CD14-positive monocyte (primary cell): ENCODE measurements at regions not wholly inside any gene's neighbourhood (a gene's known extent, or its start where the extent isn't known, plus 50 kb on each side); places are given as distances from the start of the nearest gene placed in this dataset.

Experiments used
- DNase-seq, 3 donors: peaks; one replicate each; pipeline ENCODE4 v3.0.0-alpha.2; 2011 to 2022
- H2AFZ ChIP-seq: 2 replicates; pipeline ENCODE4 v1.6.0; 2012; ENCODE audit warnings: mild to moderate bottlenecking, low read depth, low read length, inconsistent platforms; ENCODE audit not compliant: insufficient read depth, poor library complexity, severe bottlenecking
- H3K27ac ChIP-seq, 2 donors: 1 replicate in 1 of 2; 2 replicates in 1 of 2; pipeline ENCODE4 v1.5.1; 2012 to 2013; ENCODE audit warnings: low read length in 2 of 2, control low read depth in 1 of 2, inconsistent platforms in 1 of 2, low read depth in 1 of 2, mild to moderate bottlenecking in 1 of 2
- H3K27me3 ChIP-seq, 2 donors: one replicate each; pipeline versions ENCODE4 v1.6.0 to v1.6.1; 2011 to 2013; ENCODE audit warnings: low read length in 2 of 2; ENCODE audit not compliant: control insufficient read depth in 2 of 2, insufficient read depth in 2 of 2
- H3K36me3 ChIP-seq, 2 donors: replicated peaks in 1 of 2; 1 replicate in 1 of 2; 2 replicates in 1 of 2; pipeline versions ENCODE4 v1.5.1 to v1.6.1; 2012 to 2013; ENCODE audit warnings: low read length in 2 of 2, control low read depth in 1 of 2, inconsistent platforms in 1 of 2, mild to moderate bottlenecking in 1 of 2; ENCODE audit not compliant: insufficient read depth in 2 of 2, control insufficient read depth in 1 of 2
- H3K4me1 ChIP-seq, 2 donors: 1 replicate in 1 of 2; 2 replicates in 1 of 2; pipeline versions ENCODE4 v1.5.1 to v1.6.1; 2012 to 2013; ENCODE audit warnings: low read length in 2 of 2, control low read depth in 1 of 2, inconsistent platforms in 1 of 2, mild to moderate bottlenecking in 1 of 2, moderate library complexity in 1 of 2; ENCODE audit not compliant: insufficient read depth in 2 of 2, control insufficient read depth in 1 of 2
- H3K4me2 ChIP-seq: replicated peaks from 2 replicates; pipeline ENCODE3; 2012; ENCODE audit warnings: low read length, moderate library complexity, mild to moderate bottlenecking; ENCODE audit not compliant: poor library complexity, severe bottlenecking; ENCODE audit errors: extremely low read depth
- H3K4me3 ChIP-seq, 3 experiments: fragments of 200-600 bp in 1 of 3; sonication (generic) in 1 of 3; replicated peaks in 1 of 3; 1 replicate in 2 of 3; 2 replicates in 1 of 3; pipeline ENCODE4 v1.5.1; 2011 to 2013; ENCODE audit warnings: low read length in 3 of 3, mild to moderate bottlenecking in 3 of 3, control low read depth in 2 of 3, low read depth in 2 of 3, inconsistent platforms in 1 of 3, moderate library complexity in 1 of 3
- H3K79me2 ChIP-seq: 2 replicates; pipeline ENCODE4 v1.6.0; 2012; ENCODE audit warnings: mild to moderate bottlenecking, control low read depth, inconsistent platforms, low read length, moderate library complexity; ENCODE audit not compliant: insufficient read depth
- H3K9ac ChIP-seq: 2 replicates; pipeline ENCODE4 v1.6.0; 2017; ENCODE audit warnings: low read length, mild to moderate bottlenecking; ENCODE audit not compliant: insufficient read depth, poor library complexity, severe bottlenecking
- H3K9me3 ChIP-seq, 2 donors: replicated peaks in 1 of 2; 1 replicate in 1 of 2; 2 replicates in 1 of 2; pipeline versions ENCODE4 v1.5.1 to v1.6.1; 2012 to 2013; ENCODE audit warnings: low read length in 2 of 2, control low read depth in 1 of 2; ENCODE audit not compliant: control insufficient read depth in 1 of 2, insufficient read depth in 1 of 2
- H4K20me1 ChIP-seq: 2 replicates; pipeline ENCODE4 v1.6.0; 2012; ENCODE audit warnings: mild to moderate bottlenecking, low read length, control low read depth, moderate library complexity; ENCODE audit not compliant: insufficient read depth
- H3K27ac Mint-ChIP-seq, 7 donors: one replicate each; pipeline ENCODE4 v1.8.0; 2020; ENCODE audit warnings: mild to moderate bottlenecking in 7 of 7, mixed read lengths in 7 of 7, moderate library complexity in 6 of 7, inconsistent platforms in 2 of 7
- H3K27me3 Mint-ChIP-seq, 3 donors: one replicate each; pipeline ENCODE4 v1.8.0; 2021 to 2022; ENCODE audit warnings: low read depth in 3 of 3, mild to moderate bottlenecking in 3 of 3, mixed read lengths in 3 of 3, moderate library complexity in 3 of 3, inconsistent platforms in 1 of 3
- H3K36me3 Mint-ChIP-seq, 2 donors: one replicate each; pipeline ENCODE4 v1.8.0; 2020; ENCODE audit warnings: mixed read lengths in 2 of 2, inconsistent platforms in 1 of 2, mild to moderate bottlenecking in 1 of 2
- H3K4me1 Mint-ChIP-seq: one replicate; pipeline ENCODE4 v1.8.0; 2020; ENCODE audit warnings: mild to moderate bottlenecking, mixed read lengths
- H3K4me3 Mint-ChIP-seq, 2 donors: one replicate each; pipeline ENCODE4 v1.8.0; 2020; ENCODE audit warnings: mild to moderate bottlenecking in 2 of 2, mixed read lengths in 2 of 2, moderate library complexity in 1 of 2
- H3K9me3 Mint-ChIP-seq, 7 donors: one replicate each; pipeline ENCODE4 v1.8.0; 2020 to 2022; ENCODE audit warnings: mixed read lengths in 7 of 7, mild to moderate bottlenecking in 6 of 7, moderate library complexity in 6 of 7, inconsistent platforms in 2 of 7
- WGBS: methylation state at CpG from one replicate; pipeline ENCODE4 v1.1.5; 2013; ENCODE audit warnings: missing lambda C conversion rate; ENCODE audit not compliant: insufficient coverage; 5-methylcytosine and 5-hydroxymethylcytosine counted together
- intact Hi-C, 2 donors: fragments of 100-400 bp; cut with micrococcal nuclease; formaldehyde crosslinking; loops; one replicate each; pipeline versions ENCODE4 v1.15.0 to v1.15.1; 2023
- TF ChIP-seq, protein P1 (sequence below): fragments of 200-600 bp; IDR thresholded peaks from one replicate; pipeline ENCODE4 v1.8.0; 2022; ENCODE audit warnings: antibody characterized with exemption, mild to moderate bottlenecking

- no peak for DNase-seq
- intact Hi-C loops = no loop called here
- H4K20me1 ChIP-seq = no peaks in the 10 kb centered on the region
- Mint-ChIP-seq H3K36me3 (no peaks in the 10 kb centered on the region), H3K9me3 (peaks cover 0 to 11% (median 2%) of the 10 kb centered on the region in 7 donors), H3K27me3 (peaks cover 10 to 22% (median 10%) of the 10 kb centered on the region in 3 donors), H3K4me1 (no peaks in the 10 kb centered on the region), H3K4me3 (no peak overlapping the region), H3K27ac (no peak overlapping the region)
- no peak overlapping the region for H3K4me3 ChIP-seq
- H3K4me1 ChIP-seq = no peaks in the 10 kb centered on the region
- no peaks in the 10 kb centered on the region for H3K36me3 ChIP-seq
- no peak overlapping the region for H3K27ac ChIP-seq
- WGBS = 100% methylated on average over 3 of the region's 5 CpGs
- no peaks in the 10 kb centered on the region for H3K27me3 ChIP-seq
- H2AFZ ChIP-seq = no peak overlapping the region
- no peaks in the 10 kb centered on the region for H3K9me3 ChIP-seq
- no peak overlapping the region for H3K9ac ChIP-seq
- H3K4me2 ChIP-seq = no peak overlapping the region
- TF ChIP-seq, protein P1, sequence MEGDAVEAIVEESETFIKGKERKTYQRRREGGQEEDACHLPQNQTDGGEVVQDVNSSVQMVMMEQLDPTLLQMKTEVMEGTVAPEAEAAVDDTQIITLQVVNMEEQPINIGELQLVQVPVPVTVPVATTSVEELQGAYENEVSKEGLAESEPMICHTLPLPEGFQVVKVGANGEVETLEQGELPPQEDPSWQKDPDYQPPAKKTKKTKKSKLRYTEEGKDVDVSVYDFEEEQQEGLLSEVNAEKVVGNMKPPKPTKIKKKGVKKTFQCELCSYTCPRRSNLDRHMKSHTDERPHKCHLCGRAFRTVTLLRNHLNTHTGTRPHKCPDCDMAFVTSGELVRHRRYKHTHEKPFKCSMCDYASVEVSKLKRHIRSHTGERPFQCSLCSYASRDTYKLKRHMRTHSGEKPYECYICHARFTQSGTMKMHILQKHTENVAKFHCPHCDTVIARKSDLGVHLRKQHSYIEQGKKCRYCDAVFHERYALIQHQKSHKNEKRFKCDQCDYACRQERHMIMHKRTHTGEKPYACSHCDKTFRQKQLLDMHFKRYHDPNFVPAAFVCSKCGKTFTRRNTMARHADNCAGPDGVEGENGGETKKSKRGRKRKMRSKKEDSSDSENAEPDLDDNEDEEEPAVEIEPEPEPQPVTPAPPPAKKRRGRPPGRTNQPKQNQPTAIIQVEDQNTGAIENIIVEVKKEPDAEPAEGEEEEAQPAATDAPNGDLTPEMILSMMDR = no peak
- H3K79me2 ChIP-seq = no peaks in the 10 kb centered on the region
These were observed 322.5 kb downstream of the SIPA1L2 start for GRCh38 chr1:232307296-232308017.

DNA sequence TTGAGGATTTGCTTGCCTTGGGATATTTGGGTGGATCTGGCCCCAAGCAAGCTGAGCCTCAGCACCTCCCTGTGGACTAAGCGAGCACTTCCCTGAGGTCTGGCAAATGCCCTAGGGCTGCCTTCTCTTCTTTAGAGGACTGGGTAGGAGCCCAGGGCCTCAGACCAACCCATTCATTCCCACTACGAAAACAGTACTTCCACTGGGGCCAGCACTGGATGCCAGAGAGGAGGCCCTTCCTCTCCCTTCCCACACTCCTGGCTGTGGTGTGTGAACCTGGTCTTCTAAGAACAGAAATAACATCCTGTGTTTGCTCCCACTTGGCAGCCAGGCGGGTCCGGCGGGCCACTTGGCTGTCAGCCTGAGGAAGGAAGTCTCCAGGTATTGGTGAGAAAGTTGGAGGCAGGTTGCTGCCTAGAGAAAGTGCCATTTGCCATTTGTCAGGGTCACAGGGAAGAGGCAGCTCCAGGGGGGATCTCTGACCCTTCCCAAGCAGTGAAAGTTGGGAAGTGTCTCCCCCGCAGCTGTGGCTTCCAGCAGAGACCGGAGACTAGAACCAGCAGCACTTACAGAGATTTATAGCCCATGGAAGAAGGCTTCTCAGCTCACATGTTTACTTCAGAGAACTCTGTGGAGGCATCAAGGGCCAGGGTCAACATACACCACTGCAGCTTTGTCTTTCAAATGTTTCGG, 323.5 kb downstream of the SIPA1L2 start:
- H3K4me1 ChIP-seq = no peaks in the 10 kb centered on the region
- Mint-ChIP-seq H3K27ac (no peak overlapping the region), H3K9me3 (peaks cover 0 to 11% (median 2%) of the 10 kb centered on the region in 7 donors), H3K4me1 (no peaks in the 10 kb centered on the region), H3K36me3 (no peaks in the 10 kb centered on the region), H3K27me3 (peaks cover 10 to 26% (median 12%) of the 10 kb centered on the region in 3 donors), H3K4me3 (no peak overlapping the region)
- TF ChIP-seq, protein P1 = no peak
- H3K36me3 ChIP-seq = no peaks in the 10 kb centered on the region
- no peaks in the 10 kb centered on the region for H3K79me2 ChIP-seq
- H3K27me3 ChIP-seq = peaks cover 0 to 2% of the 10 kb centered on the region in 2 donors
- no peak overlapping the region for H2AFZ ChIP-seq
- H3K27ac ChIP-seq = no peak overlapping the region
- no peak overlapping the region for H3K4me2 ChIP-seq
- H4K20me1 ChIP-seq = no peaks in the 10 kb centered on the region
- no peak overlapping the region for H3K9ac ChIP-seq
- no peaks in the 10 kb centered on the region for H3K9me3 ChIP-seq
- WGBS = 59% methylated on average over 5 of the region's 8 CpGs
- no peak for DNase-seq
- H3K4me3 ChIP-seq = no peak overlapping the region
- intact Hi-C loops = no loop called here
